ENCODE measurements at regions not wholly inside any gene's neighbourhood (a gene's known extent, or its start where the extent isn't known, plus 50 kb on each side); places are given as distances from the start of the nearest gene placed in this dataset.

DNA sequence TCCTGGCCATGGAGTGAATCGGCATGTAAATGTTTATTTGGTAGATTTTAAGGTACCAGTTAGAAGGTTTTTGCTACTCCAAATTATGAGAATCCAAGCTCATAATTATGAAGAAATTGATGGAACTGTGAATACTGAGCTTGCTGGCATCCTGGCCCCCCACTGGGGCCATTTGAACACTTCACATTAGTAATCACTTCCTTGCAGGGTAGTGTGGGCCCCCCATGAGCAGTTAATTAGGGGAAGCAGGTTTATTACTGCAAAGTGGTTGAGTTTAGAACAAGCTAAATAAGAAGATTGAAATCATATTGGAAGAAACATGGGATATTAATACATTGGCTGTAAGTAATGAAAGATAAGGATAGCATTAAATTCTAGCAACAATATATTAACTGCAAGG, 86.7 kb downstream of the S1PR1 start:
- TF ChIP-seq, protein P1, sequence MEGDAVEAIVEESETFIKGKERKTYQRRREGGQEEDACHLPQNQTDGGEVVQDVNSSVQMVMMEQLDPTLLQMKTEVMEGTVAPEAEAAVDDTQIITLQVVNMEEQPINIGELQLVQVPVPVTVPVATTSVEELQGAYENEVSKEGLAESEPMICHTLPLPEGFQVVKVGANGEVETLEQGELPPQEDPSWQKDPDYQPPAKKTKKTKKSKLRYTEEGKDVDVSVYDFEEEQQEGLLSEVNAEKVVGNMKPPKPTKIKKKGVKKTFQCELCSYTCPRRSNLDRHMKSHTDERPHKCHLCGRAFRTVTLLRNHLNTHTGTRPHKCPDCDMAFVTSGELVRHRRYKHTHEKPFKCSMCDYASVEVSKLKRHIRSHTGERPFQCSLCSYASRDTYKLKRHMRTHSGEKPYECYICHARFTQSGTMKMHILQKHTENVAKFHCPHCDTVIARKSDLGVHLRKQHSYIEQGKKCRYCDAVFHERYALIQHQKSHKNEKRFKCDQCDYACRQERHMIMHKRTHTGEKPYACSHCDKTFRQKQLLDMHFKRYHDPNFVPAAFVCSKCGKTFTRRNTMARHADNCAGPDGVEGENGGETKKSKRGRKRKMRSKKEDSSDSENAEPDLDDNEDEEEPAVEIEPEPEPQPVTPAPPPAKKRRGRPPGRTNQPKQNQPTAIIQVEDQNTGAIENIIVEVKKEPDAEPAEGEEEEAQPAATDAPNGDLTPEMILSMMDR (IDR thresholded peaks at IDR 0.05): no peak
- Histone ChIP-seq H3K27ac (no peak overlapping the region), H3K4me1 (no peaks in the 10 kb centered on the region), H3K4me3 (no peak overlapping the region), H3K9me3 (no peaks in the 10 kb centered on the region), H3K36me3 (no peaks in the 10 kb centered on the region), H3K27me3 (ENCODE audit: low read depth) (no peaks in the 10 kb centered on the region)
- no peak for ATAC-seq
- intact Hi-C loops (cut with DNase I): no loop called here
- DNase-seq: no peak

DNA sequence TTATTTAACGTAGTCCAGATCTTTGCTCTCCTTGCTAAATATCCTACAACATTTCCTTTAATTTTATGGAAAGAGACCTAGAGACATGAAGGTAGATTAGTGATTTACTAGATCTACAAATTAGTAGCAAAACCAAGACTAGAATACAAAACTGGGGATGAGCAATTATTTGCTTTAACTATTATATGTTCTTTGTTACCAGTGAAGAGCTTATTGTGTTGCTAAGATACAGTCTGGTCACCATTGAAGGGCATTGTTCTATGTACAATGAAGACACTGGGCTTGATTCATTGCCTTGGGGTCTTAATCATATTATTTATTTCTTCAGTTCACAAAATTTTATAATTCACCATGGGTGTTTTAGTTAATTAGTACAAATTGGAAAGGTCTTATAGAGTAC, 88.3 kb downstream of the S1PR1 start:
- Histone ChIP-seq H3K36me3 (no peaks in the 10 kb centered on the region), H3K27ac (no peak overlapping the region), H3K4me3 (no peak overlapping the region), H3K4me1 (no peaks in the 10 kb centered on the region), H3K27me3 (ENCODE audit: low read depth) (no peaks in the 10 kb centered on the region), H3K9me3 (no peaks in the 10 kb centered on the region)
- DNase-seq: no peak
- no peak for ATAC-seq
- TF ChIP-seq, protein P1 (IDR thresholded peaks at IDR 0.05): no peak
- intact Hi-C loops (cut with DNase I): no loop called here

DNA sequence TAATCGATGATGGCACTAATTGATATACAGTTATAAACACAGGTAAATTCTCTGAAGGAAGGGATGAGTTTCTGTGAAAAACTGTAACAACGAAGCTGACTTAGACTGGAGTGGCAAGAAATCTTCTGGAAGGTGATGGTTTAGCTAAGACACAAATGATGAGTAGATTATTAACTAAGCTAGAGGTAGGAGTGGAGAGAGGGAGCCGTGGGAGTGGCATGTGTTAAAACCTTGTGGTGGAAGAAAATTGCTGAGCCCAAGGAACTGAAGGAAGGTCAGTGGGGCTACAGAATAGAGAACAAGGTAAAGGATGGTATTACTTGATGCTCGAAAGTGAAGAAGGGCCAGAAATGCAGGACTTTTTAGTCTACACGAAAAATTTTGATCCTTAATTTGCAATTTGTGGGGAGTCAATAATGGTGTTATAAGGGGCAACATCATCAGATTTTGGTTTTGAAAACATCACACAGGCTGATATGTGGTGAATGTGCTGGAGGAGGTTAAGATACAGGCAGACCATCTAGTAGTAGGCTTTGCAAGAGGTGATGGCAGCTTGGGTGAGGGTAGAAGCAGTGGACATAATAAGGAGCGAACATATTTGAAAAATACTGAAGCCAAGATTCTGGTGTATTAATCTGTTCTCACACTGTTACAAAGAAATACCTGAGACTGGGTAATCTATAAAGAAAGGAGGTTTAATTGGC, 93.8 kb downstream of the S1PR1 start:
- no peak overlapping the region for H3K27ac ChIP-seq
- DNase-seq: no peak
- no peaks in the 10 kb centered on the region for H3K27me3 ChIP-seq (ENCODE audit: low read depth)
- no peaks in the 10 kb centered on the region for H3K9me3 ChIP-seq
- no peaks in the 10 kb centered on the region for H3K36me3 ChIP-seq
- no peak overlapping the region for H3K4me3 ChIP-seq
- TF ChIP-seq, protein P1 (IDR thresholded peaks at IDR 0.05): no peak
- intact Hi-C loops (cut with DNase I): no loop called here
- no peak for ATAC-seq
- no peaks in the 10 kb centered on the region for H3K4me1 ChIP-seq

DNA sequence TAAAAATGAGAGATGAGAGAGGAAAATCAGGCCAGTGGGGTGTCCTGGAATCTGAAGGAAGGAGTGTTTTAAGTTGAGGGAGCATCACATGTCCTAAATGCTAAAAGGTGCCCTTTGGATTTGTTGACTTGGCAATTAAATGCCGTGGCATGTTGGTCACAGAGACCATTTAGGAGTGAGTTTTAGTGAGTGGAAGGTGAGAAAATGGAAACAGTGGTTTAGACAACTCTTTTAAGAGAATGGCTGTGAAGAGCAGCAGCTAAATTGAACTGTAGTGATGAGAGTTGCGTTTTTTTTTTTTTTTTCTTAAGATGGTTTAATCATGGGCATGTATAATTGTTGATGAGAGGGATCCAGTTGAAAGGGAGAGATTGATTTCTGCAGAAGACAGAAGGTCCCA, 95.0 kb downstream of the S1PR1 start:
- no peaks in the 10 kb centered on the region for H3K27me3 ChIP-seq (ENCODE audit: low read depth)
- TF ChIP-seq, protein P1 (IDR thresholded peaks at IDR 0.05): no peak
- DNase-seq (no peak), ATAC-seq (no peak)
- H3K36me3 ChIP-seq: no peaks in the 10 kb centered on the region
- intact Hi-C loops (cut with DNase I): no loop called here
- no peaks in the 10 kb centered on the region for H3K9me3 ChIP-seq
- no peak overlapping the region for H3K4me3 ChIP-seq
- no peaks in the 10 kb centered on the region for H3K4me1 ChIP-seq
- no peak overlapping the region for H3K27ac ChIP-seq

DNA sequence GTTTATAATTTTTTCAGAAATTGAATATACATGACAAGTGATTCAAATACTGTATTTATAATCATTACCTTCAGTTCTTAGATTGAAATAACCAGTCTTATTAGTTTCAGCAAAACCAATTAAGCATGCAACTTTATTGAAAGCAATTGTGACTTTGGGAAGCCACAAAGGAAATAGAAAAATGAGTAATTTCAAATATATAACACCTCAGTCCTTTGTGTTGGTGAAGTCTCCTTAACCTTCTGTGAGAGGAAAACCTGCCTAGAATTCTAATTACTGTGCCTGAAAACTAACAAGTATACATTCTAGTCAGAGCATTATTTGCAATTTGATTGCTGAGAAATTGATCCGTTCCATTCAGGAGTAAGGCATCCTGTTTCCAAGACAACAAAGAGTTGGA, 95.8 kb downstream of the S1PR1 start:
- intact Hi-C loops (cut with DNase I): no loop called here
- Histone ChIP-seq H3K27ac (no peak overlapping the region), H3K4me1 (no peaks in the 10 kb centered on the region), H3K4me3 (no peak overlapping the region), H3K9me3 (no peaks in the 10 kb centered on the region), H3K36me3 (no peaks in the 10 kb centered on the region), H3K27me3 (ENCODE audit: low read depth) (no peaks in the 10 kb centered on the region)
- ATAC-seq (no peak), DNase-seq (no peak)
- TF ChIP-seq, protein P1 (IDR thresholded peaks at IDR 0.05): no peak
